GM18861 (cell line): ENCODE measurements at regions not wholly inside any gene's neighbourhood (a gene's known extent, or its start where the extent isn't known, plus 50 kb on each side); places are given as distances from the start of the nearest gene placed in this dataset.

Experiments
- ATAC-seq: cut with Tn5 transposase; IDR thresholded peaks from one replicate; pipeline ENCODE4 v1.9.1; 2021; ENCODE audit not compliant: unreplicated experiment

- ATAC-seq = no peak
These were observed 248.6 kb upstream of the VEGFC start for GRCh38 chr4:177041356-177041755.

- ATAC-seq = peak; percentile 83
These were observed 254.5 kb upstream of the VEGFC start for GRCh38 chr4:177047070-177047850.

GRCh38 chr4:177047851-177048174, 255.1 kb upstream of the VEGFC start:
- no peak for ATAC-seq

- ATAC-seq = peak; percentile 89
These were observed 258.1 kb upstream of the NEIL3 start for GRCh38 chr4:177051473-177052060.

- ATAC-seq = no peak
These were observed 257.3 kb upstream of the NEIL3 start for GRCh38 chr4:177052211-177052934.

GRCh38 chr4:177057186-177057585, 252.5 kb upstream of the NEIL3 start:
- ATAC-seq = no peak

GRCh38 chr4:177064116-177064515, 245.6 kb upstream of the NEIL3 start:
- ATAC-seq = no peak

GRCh38 chr4:177064729-177065394, 244.8 kb upstream of the NEIL3 start:
- ATAC-seq = no peak

GRCh38 chr4:177066746-177067145, 242.9 kb upstream of the NEIL3 start:
- no peak for ATAC-seq

GRCh38 chr4:177070533-177071058, 239.1 kb upstream of the NEIL3 start:
- ATAC-seq = no peak

GRCh38 chr4:177077095-177077971, 232.3 kb upstream of the NEIL3 start:
- ATAC-seq = no peak

- ATAC-seq = no peak
These were observed 230.3 kb upstream of the NEIL3 start for GRCh38 chr4:177079327-177079726.

GRCh38 chr4:177080388-177080787, 229.3 kb upstream of the NEIL3 start:
- ATAC-seq = no peak

- ATAC-seq = no peak
These were observed 222.6 kb upstream of the NEIL3 start for GRCh38 chr4:177087060-177087459.

GRCh38 chr4:177087499-177087898, 222.2 kb upstream of the NEIL3 start:
- ATAC-seq = no peak

- no peak for ATAC-seq
These were observed 218.2 kb upstream of the NEIL3 start for GRCh38 chr4:177091515-177091914.

GRCh38 chr4:177092807-177093206, 216.9 kb upstream of the NEIL3 start:
- ATAC-seq = no peak

- ATAC-seq = no peak
These were observed 215.7 kb upstream of the NEIL3 start for GRCh38 chr4:177093964-177094363.

- ATAC-seq = no peak
These were observed 212.4 kb upstream of the NEIL3 start for GRCh38 chr4:177097291-177097690.

- no peak for ATAC-seq
These were observed 210.5 kb upstream of the NEIL3 start for GRCh38 chr4:177099211-177099610.
